HUES48 (cell line): ENCODE measurements at regions not wholly inside any gene's neighbourhood (a gene's known extent, or its start where the extent isn't known, plus 50 kb on each side); places are given as distances from the start of the nearest gene placed in this dataset.

Experiments
- H3K27ac ChIP-seq: one replicate; pipeline ENCODE4 v1.7.0; 2013; ENCODE audit warnings: low read depth, low read length, inconsistent platforms
- H3K27me3 ChIP-seq: 2 replicates; pipeline ENCODE4 v1.6.1; 2013; ENCODE audit warnings: mild to moderate bottlenecking, low read length; ENCODE audit not compliant: control insufficient read depth, insufficient read depth
- H3K36me3 ChIP-seq: 2 replicates; pipeline ENCODE4 v1.6.1; 2013; ENCODE audit warnings: low read length; ENCODE audit not compliant: control insufficient read depth, insufficient read depth
- H3K4me1 ChIP-seq: 2 replicates; pipeline ENCODE4 v1.6.1; 2013; ENCODE audit warnings: mild to moderate bottlenecking, low read length; ENCODE audit not compliant: control insufficient read depth, insufficient read depth
- H3K4me3 ChIP-seq: 2 replicates; pipeline ENCODE4 v1.5.1; 2013; ENCODE audit warnings: mild to moderate bottlenecking, low read depth, low read length
- H3K9ac ChIP-seq: 2 replicates; pipeline ENCODE4 v1.6.1; 2013; ENCODE audit warnings: mild to moderate bottlenecking, low read depth, low read length, moderate library complexity
- H3K9me3 ChIP-seq: 2 replicates; pipeline ENCODE4 v1.6.1; 2013; ENCODE audit warnings: low read length; ENCODE audit not compliant: control insufficient read depth, insufficient read depth

GRCh38 chr5:174159327-174160114 is 114.0 kb downstream of the NSG2 start:
- H3K4me1 ChIP-seq, result no peaks in the 10 kb centered on the region

GRCh38 chr5:174165406-174165805 is 119.9 kb downstream of the NSG2 start:
- Histone ChIP-seq H3K4me1 (no peaks in the 10 kb centered on the region), H3K9me3 (no peaks in the 10 kb centered on the region), H3K27ac (no peak overlapping the region), H3K4me3 (no peak overlapping the region), H3K27me3 (peaks cover 4% of the 10 kb centered on the region; the same call in 1 of the 2 replicates), H3K9ac (no peak overlapping the region), H3K36me3 (no peaks in the 10 kb centered on the region)

More at GRCh38 chr5:174159327-174160114, 114.0 kb downstream of the NSG2 start:
- no peak overlapping the region for H3K27ac ChIP-seq
- H3K9me3 ChIP-seq, result no peaks in the 10 kb centered on the region
- H3K27me3 ChIP-seq, result peaks cover 9% of the 10 kb centered on the region; the same call in 1 of the 2 replicates
- no peaks in the 10 kb centered on the region for H3K36me3 ChIP-seq
- H3K4me3 ChIP-seq, result no peak overlapping the region
- no peak overlapping the region for H3K9ac ChIP-seq

- H3K9ac ChIP-seq, result no peak overlapping the region
- no peak overlapping the region for H3K27ac ChIP-seq
Observed at GRCh38 chr5:174166231-174167079, 120.9 kb downstream of the NSG2 start.

GRCh38 chr5:174167080-174167910 is 121.8 kb downstream of the NSG2 start:
- H3K9ac ChIP-seq, result no peak overlapping the region

More at GRCh38 chr5:174166231-174167079, 120.9 kb downstream of the NSG2 start:
- Histone ChIP-seq H3K4me3 (no peak overlapping the region), H3K9me3 (no peaks in the 10 kb centered on the region), H3K4me1 (no peaks in the 10 kb centered on the region), H3K36me3 (no peaks in the 10 kb centered on the region), H3K27me3 (no peaks in the 10 kb centered on the region)

GRCh38 chr5:174172152-174172551 is 126.6 kb downstream of the NSG2 start:
- Histone ChIP-seq H3K4me1 (no peaks in the 10 kb centered on the region), H3K36me3 (no peaks in the 10 kb centered on the region), H3K4me3 (no peak overlapping the region), H3K9me3 (no peaks in the 10 kb centered on the region), H3K9ac (no peak overlapping the region), H3K27ac (no peak overlapping the region), H3K27me3 (no peaks in the 10 kb centered on the region)

More at GRCh38 chr5:174167080-174167910, 121.8 kb downstream of the NSG2 start:
- Histone ChIP-seq H3K4me1 (no peaks in the 10 kb centered on the region), H3K27me3 (no peaks in the 10 kb centered on the region), H3K36me3 (no peaks in the 10 kb centered on the region), H3K9me3 (no peaks in the 10 kb centered on the region), H3K27ac (no peak overlapping the region), H3K4me3 (no peak overlapping the region)

GRCh38 chr5:174172566-174172965 is 127.1 kb downstream of the NSG2 start:
- H3K36me3 ChIP-seq, result no peaks in the 10 kb centered on the region
- H3K4me3 ChIP-seq, result no peak overlapping the region
- H3K27ac ChIP-seq, result no peak overlapping the region
- no peaks in the 10 kb centered on the region for H3K9me3 ChIP-seq
- no peaks in the 10 kb centered on the region for H3K27me3 ChIP-seq
- no peak overlapping the region for H3K9ac ChIP-seq
- H3K4me1 ChIP-seq, result no peaks in the 10 kb centered on the region

GRCh38 chr5:174173766-174174165 is 128.3 kb downstream of the NSG2 start:
- Histone ChIP-seq H3K9me3 (no peaks in the 10 kb centered on the region), H3K27me3 (no peaks in the 10 kb centered on the region)

GRCh38 chr5:174175716-174176268 is 130.3 kb downstream of the NSG2 start:
- no peak overlapping the region for H3K9ac ChIP-seq
- no peak overlapping the region for H3K4me3 ChIP-seq
- no peaks in the 10 kb centered on the region for H3K36me3 ChIP-seq
- no peaks in the 10 kb centered on the region for H3K27me3 ChIP-seq
- H3K4me1 ChIP-seq, result peaks cover 7% of the 10 kb centered on the region; the same call in 1 of the 2 replicates
- no peaks in the 10 kb centered on the region for H3K9me3 ChIP-seq
- H3K27ac ChIP-seq, result no peak overlapping the region

More at GRCh38 chr5:174173766-174174165, 128.3 kb downstream of the NSG2 start:
- Histone ChIP-seq H3K9ac (no peak overlapping the region), H3K4me1 (no peaks in the 10 kb centered on the region), H3K4me3 (no peak overlapping the region), H3K36me3 (no peaks in the 10 kb centered on the region), H3K27ac (no peak overlapping the region)

- Histone ChIP-seq H3K4me3 (no peak overlapping the region), H3K9ac (no peak overlapping the region), H3K36me3 (no peaks in the 10 kb centered on the region), H3K9me3 (no peaks in the 10 kb centered on the region), H3K27ac (no peak overlapping the region), H3K4me1 (peaks cover 7% of the 10 kb centered on the region; the same call in 1 of the 2 replicates), H3K27me3 (no peaks in the 10 kb centered on the region)
Observed at GRCh38 chr5:174176511-174176910, 131.0 kb downstream of the NSG2 start.

- H3K9ac ChIP-seq, result no peak overlapping the region
- H3K4me1 ChIP-seq, result peaks cover 7% of the 10 kb centered on the region; the same call in 1 of the 2 replicates
- H3K9me3 ChIP-seq, result no peaks in the 10 kb centered on the region
- H3K27me3 ChIP-seq, result no peaks in the 10 kb centered on the region
- no peaks in the 10 kb centered on the region for H3K36me3 ChIP-seq
- H3K27ac ChIP-seq, result no peak overlapping the region
- no peak overlapping the region for H3K4me3 ChIP-seq
Observed at GRCh38 chr5:174177531-174177930, 132.0 kb downstream of the NSG2 start.
